Keratinocyte (primary cell): ENCODE measurements at regions not wholly inside any gene's neighbourhood (a gene's known extent, or its start where the extent isn't known, plus 50 kb on each side); places are given as distances from the start of the nearest gene placed in this dataset.

ENCODE experiments used
- EZH2 ChIP-seq: IDR thresholded peaks from one replicate; pipeline ENCODE4 v1.6.1; 2012; ENCODE audit warnings: inconsistent platforms, mild to moderate bottlenecking, low read length, moderate library complexity
- TF ChIP-seq, protein P1 (sequence below), 3 experiments: IDR thresholded peaks in 1 of 3; conservative IDR thresholded peaks in 1 of 3; optimal IDR thresholded peaks in 1 of 3; 2 replicates in 2 of 3; 3 replicates in 1 of 3; pipeline versions ENCODE3 to v1.5.1; 2011; ENCODE audit warnings: low read length in 3 of 3, mild to moderate bottlenecking in 3 of 3, moderate library complexity in 2 of 3, control low read depth in 1 of 3, inconsistent platforms in 1 of 3; ENCODE audit not compliant: insufficient read depth in 2 of 3; ENCODE audit errors: extremely low read depth in 1 of 3

DNA sequence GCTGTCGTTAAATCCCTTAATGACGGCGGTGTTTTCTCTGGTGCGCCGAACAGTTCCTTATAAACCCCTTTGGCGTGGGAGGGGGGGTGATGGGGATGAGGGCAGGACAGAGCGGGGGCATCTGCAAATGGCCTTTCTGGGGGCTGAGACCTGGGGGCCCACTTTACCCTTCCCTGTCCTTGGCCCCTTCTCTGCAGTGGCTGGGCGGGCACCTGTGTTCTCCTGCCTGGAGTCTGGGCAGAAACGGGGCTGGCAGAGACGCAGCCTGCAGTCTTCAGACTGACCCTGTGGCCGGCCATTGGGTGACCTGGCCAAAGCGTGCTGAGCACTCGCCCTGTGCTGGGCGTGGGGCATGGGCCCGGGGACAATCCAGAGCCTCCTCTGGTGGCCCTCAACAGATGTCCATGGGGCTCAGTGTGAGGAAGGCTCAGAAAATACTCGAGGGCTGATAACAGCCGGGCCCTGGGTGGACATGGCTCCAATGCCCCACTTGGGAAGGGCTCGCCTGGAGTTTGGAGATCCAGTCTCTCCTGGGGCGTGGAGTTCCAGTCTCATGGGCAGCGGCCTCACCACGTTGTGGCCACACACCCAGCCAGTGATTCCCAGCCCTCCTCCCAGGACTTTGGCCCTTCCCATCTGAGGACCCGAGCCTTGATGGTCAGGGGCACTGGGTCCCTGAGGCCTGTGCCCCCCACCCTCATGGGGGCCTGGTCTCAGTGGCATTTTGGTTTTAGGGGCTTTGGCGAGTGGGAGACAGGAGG, 50.8 kb upstream of the ACTRT2 start:
- TF ChIP-seq, protein P1, sequence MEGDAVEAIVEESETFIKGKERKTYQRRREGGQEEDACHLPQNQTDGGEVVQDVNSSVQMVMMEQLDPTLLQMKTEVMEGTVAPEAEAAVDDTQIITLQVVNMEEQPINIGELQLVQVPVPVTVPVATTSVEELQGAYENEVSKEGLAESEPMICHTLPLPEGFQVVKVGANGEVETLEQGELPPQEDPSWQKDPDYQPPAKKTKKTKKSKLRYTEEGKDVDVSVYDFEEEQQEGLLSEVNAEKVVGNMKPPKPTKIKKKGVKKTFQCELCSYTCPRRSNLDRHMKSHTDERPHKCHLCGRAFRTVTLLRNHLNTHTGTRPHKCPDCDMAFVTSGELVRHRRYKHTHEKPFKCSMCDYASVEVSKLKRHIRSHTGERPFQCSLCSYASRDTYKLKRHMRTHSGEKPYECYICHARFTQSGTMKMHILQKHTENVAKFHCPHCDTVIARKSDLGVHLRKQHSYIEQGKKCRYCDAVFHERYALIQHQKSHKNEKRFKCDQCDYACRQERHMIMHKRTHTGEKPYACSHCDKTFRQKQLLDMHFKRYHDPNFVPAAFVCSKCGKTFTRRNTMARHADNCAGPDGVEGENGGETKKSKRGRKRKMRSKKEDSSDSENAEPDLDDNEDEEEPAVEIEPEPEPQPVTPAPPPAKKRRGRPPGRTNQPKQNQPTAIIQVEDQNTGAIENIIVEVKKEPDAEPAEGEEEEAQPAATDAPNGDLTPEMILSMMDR (optimal IDR thresholded peaks at IDR 0.05 in 1 of 3, IDR thresholded peaks at IDR 0.05 in 1 of 3, conservative IDR thresholded peaks at IDR 0.05 in 1 of 3; ENCODE audit: extremely low read depth in 1 of 3, insufficient read depth in 2 of 3, low read length in 3 of 3): no peak
- TF ChIP-seq EZH2: no peak
